ENCODE measurements at regions not wholly inside any gene's neighbourhood (a gene's known extent, or its start where the extent isn't known, plus 50 kb on each side); places are given as distances from the start of the nearest gene placed in this dataset.

- Mint-ChIP-seq H3K4me1 (0 out of 3 replicates have a peak, but pooled peaks cover 2% of the 10 kb centered on the region), H3K9me3 (no peaks in the 10 kb centered on the region), H3K27me3 (ENCODE audit: insufficient read depth, low read depth, poor library complexity) (peaks cover 3% of the 10 kb centered on the region), H3K27ac (no peak overlapping the region), H3K4me3 (no peak overlapping the region), H3K36me3 (ENCODE audit: low read depth) (no peaks in the 10 kb centered on the region)
- no peaks in the 10 kb centered on the region for H4K20me1 ChIP-seq (replicated peaks; ENCODE audit: insufficient read depth)
- no peaks in the 10 kb centered on the region for H3K27me3 ChIP-seq (ENCODE audit: insufficient read depth)
- no peak overlapping the region for H3K27ac ChIP-seq (ENCODE audit: low read depth)
- no peaks in the 10 kb centered on the region for H3K36me3 ChIP-seq (ENCODE audit: insufficient read depth)
- TF ChIP-seq CREB1 (CRISPR knock-in tag; IDR thresholded peaks at IDR 0.05; ENCODE audit: low read depth) (no peak), STAT1 (IDR thresholded peaks at IDR 0.05; ENCODE audit: unreplicated experiment) (no peak), ZNF331 (CRISPR knock-in tag; IDR thresholded peaks at IDR 0.05; ENCODE audit: low read depth) (no peak)
- no peak overlapping the region for H3K4me3 ChIP-seq
- no peaks in the 10 kb centered on the region for H3K9me2 ChIP-seq (ENCODE audit: insufficient read depth)
- H2AFZ ChIP-seq: no peak overlapping the region
- no peaks in the 10 kb centered on the region for H3K4me1 ChIP-seq (ENCODE audit: insufficient read depth)
- H3F3A ChIP-seq (replicated peaks; ENCODE audit: low read depth): no peaks in the 10 kb centered on the region
- H3K79me2 ChIP-seq (replicated peaks; ENCODE audit: insufficient read depth): no peaks in the 10 kb centered on the region
- DNase-seq (ENCODE audit: low spot score) (no peak), ATAC-seq (no peak)
- H3K4me2 ChIP-seq: no peak overlapping the region
These were observed 922.5 kb downstream of the NLGN4Y start for GRCh38 chrY:15446861-15447260.

GRCh38 chrY:15447959-15448358 lies 923.6 kb downstream of the NLGN4Y start:
- Histone ChIP-seq H3K4me3 (no peak overlapping the region), H3K79me2 (replicated peaks; ENCODE audit: insufficient read depth) (no peaks in the 10 kb centered on the region), H3F3A (replicated peaks; ENCODE audit: low read depth) (no peaks in the 10 kb centered on the region), H3K27me3 (ENCODE audit: insufficient read depth) (no peaks in the 10 kb centered on the region), H3K4me2 (no peak overlapping the region), H3K4me1 (ENCODE audit: insufficient read depth) (no peaks in the 10 kb centered on the region), H2AFZ (no peak overlapping the region), H4K20me1 (replicated peaks; ENCODE audit: insufficient read depth) (no peaks in the 10 kb centered on the region), H3K36me3 (ENCODE audit: insufficient read depth) (no peaks in the 10 kb centered on the region), H3K9me2 (ENCODE audit: insufficient read depth) (no peaks in the 10 kb centered on the region), H3K27ac (ENCODE audit: low read depth) (no peak overlapping the region)
- DNase-seq (ENCODE audit: low spot score): no peak
- Mint-ChIP-seq H3K36me3 (ENCODE audit: low read depth) (no peaks in the 10 kb centered on the region), H3K27ac (no peak overlapping the region), H3K27me3 (ENCODE audit: insufficient read depth, low read depth, poor library complexity) (peaks cover 3% of the 10 kb centered on the region), H3K4me3 (no peak overlapping the region), H3K4me1 (peaks cover 2% of the 10 kb centered on the region; the same call in 2 of the 3 replicates), H3K9me3 (no peaks in the 10 kb centered on the region)
- no peak for ATAC-seq
- TF ChIP-seq EZH2 (IDR thresholded peaks at IDR 0.05; ENCODE audit: low read depth, unreplicated experiment) (no peak), STAT1 (IDR thresholded peaks at IDR 0.05; ENCODE audit: unreplicated experiment) (no peak), ZNF462 (CRISPR knock-in tag; IDR thresholded peaks at IDR 0.05) (no peak), EZH2phosphoT487 (IDR thresholded peaks at IDR 0.05; ENCODE audit: unreplicated experiment) (no peak), CTCF (conservative IDR thresholded peaks at IDR 0.05; ENCODE audit: low read depth in 2 of 2) (no peak), ZNF331 (CRISPR knock-in tag; IDR thresholded peaks at IDR 0.05; ENCODE audit: low read depth) (no peak), ETS1 (IDR thresholded peaks at IDR 0.05) (no peak), JUNB (IDR thresholded peaks at IDR 0.05; ENCODE audit: unreplicated experiment) (no peak), POLR2AphosphoS5 (IDR thresholded peaks at IDR 0.05; ENCODE audit: low read depth) (no peak)
